ENCODE measurements at regions not wholly inside any gene's neighbourhood (a gene's known extent, or its start where the extent isn't known, plus 50 kb on each side); places are given as distances from the start of the nearest gene placed in this dataset.
A peak's percentile ranks its signal among the peaks of the same experiment; 100 is the strongest.

DNA sequence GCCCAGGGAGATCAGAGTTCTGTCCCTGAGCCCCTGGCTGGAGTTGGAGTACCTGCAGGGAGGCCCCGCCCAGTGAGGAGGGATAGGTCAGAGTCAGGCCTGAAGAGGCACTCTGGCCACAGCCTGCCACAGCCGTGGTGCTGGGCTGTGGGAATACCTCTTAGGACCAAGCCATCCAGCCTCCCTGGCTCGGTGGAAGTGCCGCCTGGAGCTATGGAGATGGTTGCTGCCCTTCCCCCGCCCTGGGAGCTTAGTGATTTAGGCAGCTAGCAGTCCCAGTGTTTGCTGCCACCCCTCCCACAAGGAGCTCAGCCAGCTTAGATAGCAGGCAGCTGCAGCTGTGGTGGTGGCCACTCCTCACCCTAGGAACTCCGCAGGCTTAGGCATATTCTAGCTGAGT is 446.3 kb upstream of the GNPDA2 start:
- DNase-seq (ENCODE audit: low spot score): peak; percentile 70
- intact Hi-C loops (cut with DNase I): no loop called here

DNA sequence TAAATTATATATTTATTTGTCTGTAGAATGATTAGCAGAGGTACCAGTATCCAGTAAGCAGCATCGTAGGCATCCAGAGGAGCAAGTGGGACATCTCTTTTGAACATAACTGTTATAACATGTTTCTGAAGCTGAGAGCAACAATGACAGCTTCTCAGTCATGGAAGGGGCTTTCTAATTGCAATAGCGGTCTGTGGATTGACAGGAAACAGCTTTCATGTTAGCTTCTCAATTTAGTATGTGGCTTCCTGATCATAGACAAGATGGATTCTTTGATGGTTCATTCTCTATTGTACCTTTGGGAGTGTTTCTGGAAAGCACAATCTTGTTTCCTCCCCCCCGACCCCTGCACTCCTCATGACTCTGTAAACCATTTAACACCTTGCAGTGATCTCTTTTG is 434.6 kb upstream of the GNPDA2 start:
- intact Hi-C loops (cut with DNase I): no loop called here
- DNase-seq (ENCODE audit: low spot score): no peak

DNA sequence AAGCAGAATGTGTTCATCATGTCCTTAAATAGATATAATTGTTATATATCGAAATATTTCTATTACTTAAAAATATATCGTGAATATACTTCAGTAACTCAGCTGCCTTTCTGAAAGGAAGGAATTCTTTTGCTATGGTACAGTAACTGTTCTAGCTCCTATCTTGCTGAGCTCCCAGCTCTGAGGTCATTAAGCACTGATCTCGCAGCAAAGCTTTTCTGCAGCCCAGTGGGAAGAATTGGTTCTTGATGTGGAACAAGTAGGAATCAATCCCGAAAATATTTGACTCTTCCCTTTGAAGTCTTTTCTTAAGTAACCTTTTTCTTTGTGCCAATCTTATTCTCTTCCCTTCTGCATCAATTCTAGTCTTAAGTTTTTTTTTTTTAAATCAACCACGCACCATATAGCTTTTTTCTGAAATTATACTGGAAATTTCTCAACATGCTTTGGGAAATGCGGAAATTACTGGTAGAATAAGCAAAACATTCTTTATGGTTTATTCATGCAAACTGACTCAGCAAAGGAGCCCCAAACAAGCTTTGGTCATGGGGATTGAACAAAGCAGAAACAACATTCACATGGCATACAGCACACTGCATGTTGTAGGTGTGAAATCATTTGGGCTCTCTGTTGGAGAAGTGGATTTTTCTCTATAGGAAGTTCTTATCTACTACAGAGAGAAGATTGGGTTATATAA is 428.9 kb upstream of the GNPDA2 start:
- intact Hi-C loops (cut with DNase I): no loop called here
- no peak for DNase-seq (ENCODE audit: low spot score)

GRCh38 chr4:45147866-45148265 is 421.5 kb upstream of the GNPDA2 start:
- intact Hi-C loops (cut with DNase I): no loop called here

DNA sequence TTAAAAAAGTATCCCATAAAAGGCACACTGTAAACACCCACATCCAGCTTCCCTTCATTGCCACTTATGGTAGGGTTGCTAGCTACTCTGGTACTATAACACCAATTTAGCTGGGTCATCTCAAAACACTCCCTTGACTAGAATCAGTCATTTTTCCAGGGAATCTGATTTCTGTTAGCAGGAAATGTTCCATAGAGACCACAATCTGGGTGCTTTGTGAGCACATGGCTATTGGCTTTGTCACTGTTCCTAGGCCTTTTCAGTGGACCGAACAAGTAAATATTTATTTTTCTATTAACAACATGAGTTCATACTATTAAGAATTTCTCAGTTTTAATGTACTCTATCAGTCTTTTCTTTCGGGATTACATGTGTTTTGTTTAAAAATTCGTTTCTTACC is 404.7 kb upstream of the GNPDA2 start:
- intact Hi-C loops (cut with DNase I): no loop called here
- DNase-seq (ENCODE audit: low spot score): no peak

More at GRCh38 chr4:45147866-45148265, 421.5 kb upstream of the GNPDA2 start:
- DNase-seq (ENCODE audit: low spot score): no peak

- intact Hi-C loops (cut with DNase I): no loop called here
- DNase-seq (ENCODE audit: low spot score): no peak
Measured at GRCh38 chr4:45122406-45122805, 396.1 kb upstream of the GNPDA2 start.

- DNase-seq (ENCODE audit: low spot score): no peak
- intact Hi-C loops (cut with DNase I): no loop called here
Measured at GRCh38 chr4:45121426-45121975, 395.1 kb upstream of the GNPDA2 start.

DNA sequence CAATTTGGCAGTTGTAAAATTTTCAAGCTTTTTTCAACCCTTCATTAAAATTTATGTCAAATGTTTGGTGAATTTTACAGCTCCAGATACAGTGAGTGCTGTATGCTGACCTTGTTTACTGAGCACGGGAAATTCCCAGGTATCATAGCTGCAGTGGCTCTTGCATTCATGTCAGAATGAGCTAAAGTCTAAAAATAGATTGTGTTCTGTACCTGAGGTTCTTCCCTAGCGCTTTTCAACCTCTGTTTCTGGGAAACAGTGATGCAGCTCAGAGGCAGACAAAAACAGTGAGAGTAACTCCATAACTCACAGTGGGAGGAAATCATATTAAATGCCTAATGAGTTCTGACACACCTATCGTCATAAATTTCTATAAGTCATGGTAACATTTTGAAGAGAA is 393.8 kb upstream of the GNPDA2 start:
- intact Hi-C loops (cut with DNase I): no loop called here
- no peak for DNase-seq (ENCODE audit: low spot score)

- intact Hi-C loops (cut with DNase I): no loop called here
- no peak for DNase-seq (ENCODE audit: low spot score)
Measured at GRCh38 chr4:45119376-45119775, 393.0 kb upstream of the GNPDA2 start.

- intact Hi-C loops (cut with DNase I): no loop called here
Measured at GRCh38 chr4:45102716-45103115, 376.4 kb upstream of the GNPDA2 start.

DNA sequence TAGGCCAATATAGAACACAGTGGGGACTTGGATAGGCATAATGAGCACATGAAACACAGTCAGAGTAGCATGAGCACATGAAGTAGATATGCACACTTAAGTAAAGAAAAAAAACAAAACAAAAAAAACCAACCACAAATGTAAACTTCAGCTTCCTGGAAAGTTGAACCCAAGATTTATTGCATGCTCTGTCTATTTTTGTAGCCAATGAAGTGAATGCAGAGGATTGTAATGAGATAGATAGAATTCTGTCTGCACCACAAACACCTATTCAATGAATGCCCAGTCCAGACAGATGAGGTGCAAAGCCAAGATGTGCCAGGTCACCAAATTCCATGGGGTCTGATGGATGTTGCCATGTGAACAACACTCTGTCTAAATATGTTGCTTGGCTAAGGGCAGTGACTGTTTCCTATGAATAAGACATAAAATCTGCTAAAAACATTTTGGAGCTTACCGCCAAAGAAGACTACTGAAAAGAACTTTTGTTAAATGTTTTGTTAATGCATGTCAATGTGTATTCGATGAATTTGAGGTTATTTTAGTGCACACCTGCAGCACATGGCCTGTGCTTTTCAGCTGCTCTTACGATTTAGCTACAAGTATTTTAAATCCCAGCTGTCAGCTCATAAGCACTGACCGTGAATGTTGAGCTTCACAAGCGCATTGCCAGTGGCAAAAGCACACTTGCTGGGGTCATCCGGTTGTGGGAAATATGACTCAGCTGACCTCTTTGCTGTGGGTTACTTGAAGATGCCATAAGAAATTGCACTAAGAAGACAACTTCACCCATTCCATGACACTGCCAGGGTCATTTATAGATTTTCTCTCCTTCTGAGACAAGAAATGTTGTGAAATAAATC is 374.8 kb upstream of the GNPDA2 start:
- intact Hi-C loops (cut with DNase I): no loop called here

More at GRCh38 chr4:45102716-45103115, 376.4 kb upstream of the GNPDA2 start:
- DNase-seq (ENCODE audit: low spot score): no peak

GRCh38 chr4:45099471-45099870 is 373.1 kb upstream of the GNPDA2 start:
- intact Hi-C loops (cut with DNase I): no loop called here
- DNase-seq (ENCODE audit: low spot score): no peak

More for the DNA sequence above, 374.8 kb upstream of the GNPDA2 start:
- no peak for DNase-seq (ENCODE audit: low spot score)

GRCh38 chr4:45094684-45095083 is 368.3 kb upstream of the GNPDA2 start:
- intact Hi-C loops (cut with DNase I): no loop called here
- no peak for DNase-seq (ENCODE audit: low spot score)

DNA sequence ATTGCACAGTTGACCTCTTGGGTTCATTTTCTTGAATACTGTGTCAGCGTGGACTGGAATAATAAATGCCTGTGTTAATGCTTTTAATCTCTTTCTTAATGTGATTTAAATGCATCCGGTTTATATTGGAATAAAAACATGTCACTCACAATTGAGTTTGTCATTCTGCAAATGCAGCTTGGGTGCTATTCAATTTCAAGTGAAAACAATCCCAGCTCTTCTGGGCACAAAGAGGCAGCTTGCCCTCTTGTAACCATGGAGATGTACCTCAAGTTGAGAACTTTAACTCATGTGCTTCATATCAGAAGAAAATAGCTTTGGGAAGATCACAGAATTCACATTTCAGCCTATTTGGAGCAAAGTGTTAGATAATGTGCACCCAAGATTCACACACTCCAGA is 355.7 kb upstream of the GNPDA2 start:
- intact Hi-C loops (cut with DNase I): no loop called here

DNA sequence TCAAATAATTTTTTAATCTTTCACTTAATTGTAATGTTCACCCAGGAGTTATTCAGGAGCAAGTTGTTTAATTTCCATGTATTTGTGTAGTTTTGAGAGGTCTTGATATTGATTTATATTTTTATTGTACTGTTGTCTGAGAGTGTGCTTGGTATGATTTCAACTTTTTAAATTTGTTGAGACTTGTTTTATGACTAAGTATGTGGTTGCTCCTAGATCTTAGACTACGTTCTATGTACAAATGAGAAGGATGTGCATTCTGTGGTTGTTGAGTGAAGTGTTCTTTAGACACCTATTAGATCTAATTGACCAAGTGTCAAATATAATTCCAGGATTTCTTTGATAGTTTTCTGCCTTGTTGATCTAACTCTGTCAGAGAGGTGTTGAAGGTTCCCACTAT is 353.3 kb upstream of the GNPDA2 start:
- intact Hi-C loops (cut with DNase I): no loop called here

More for the DNA sequence above, 355.7 kb upstream of the GNPDA2 start:
- no peak for DNase-seq (ENCODE audit: low spot score)

DNA sequence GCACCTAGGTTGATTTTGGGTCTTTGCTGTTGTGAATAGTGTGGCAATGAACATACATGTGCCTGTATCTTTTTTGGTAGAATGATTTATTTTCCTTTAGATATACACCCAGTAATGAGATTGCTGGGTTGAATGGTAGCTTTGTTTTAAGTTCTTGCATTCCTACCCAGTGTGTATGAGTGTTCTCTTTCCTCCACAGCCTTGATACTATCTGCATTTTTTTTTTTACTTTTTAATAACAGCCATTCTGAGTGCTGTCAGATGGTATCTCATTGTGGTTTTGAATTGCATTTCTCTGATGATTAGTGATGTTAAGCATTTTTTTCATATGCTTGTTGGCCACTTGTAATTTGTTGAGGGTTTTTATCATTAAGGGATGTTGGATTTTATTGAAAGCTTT is 351.8 kb upstream of the GNPDA2 start:
- intact Hi-C loops (cut with DNase I): no loop called here
- DNase-seq (ENCODE audit: low spot score): no peak

More for the DNA sequence above, 353.3 kb upstream of the GNPDA2 start:
- no peak for DNase-seq (ENCODE audit: low spot score)

GRCh38 chr4:45072981-45073380 is 346.6 kb upstream of the GNPDA2 start:
- no peak for DNase-seq (ENCODE audit: low spot score)
- intact Hi-C loops (cut with DNase I): no loop called here

GRCh38 chr4:45064741-45065140 is 338.4 kb upstream of the GNPDA2 start:
- DNase-seq (ENCODE audit: low spot score): no peak
- intact Hi-C loops (cut with DNase I): no loop called here

DNA sequence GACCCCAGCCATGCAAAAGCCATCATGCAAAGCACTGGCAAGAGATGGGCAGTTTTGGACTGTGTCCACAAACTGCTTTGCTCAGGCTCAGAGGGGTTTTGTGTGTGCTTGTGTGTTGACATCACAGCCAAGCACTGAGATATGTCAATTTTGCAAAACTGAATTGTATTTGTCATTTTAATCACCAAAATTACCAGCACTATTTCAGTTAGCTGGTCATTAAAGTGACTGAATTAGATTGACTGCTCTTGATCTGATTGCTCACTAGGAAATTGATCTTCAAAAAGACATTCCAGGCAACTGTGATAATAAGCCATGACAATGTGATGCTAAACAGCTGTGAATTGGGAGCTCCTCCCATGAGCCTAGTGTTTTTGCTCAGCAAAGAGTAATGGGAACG is 337.3 kb upstream of the GNPDA2 start:
- DNase-seq (ENCODE audit: low spot score): no peak
- intact Hi-C loops (cut with DNase I): no loop called here

- intact Hi-C loops (cut with DNase I): no loop called here
- no peak for DNase-seq (ENCODE audit: low spot score)
Measured at GRCh38 chr4:45062935-45063545, 336.7 kb upstream of the GNPDA2 start.

Data from posterior vena cava (tissue), 2 donors.